GM23338 (cell line): ENCODE measurements at regions not wholly inside any gene's neighbourhood (a gene's known extent, or its start where the extent isn't known, plus 50 kb on each side); places are given as distances from the start of the nearest gene placed in this dataset.

Experiments
- CREB1 ChIP-seq: fragments of 250-450 bp; sonication (Bioruptor Pico); IDR thresholded peaks from 2 replicates; pipeline ENCODE4 v1.5.0; 2020; ENCODE audit warnings: low read depth, mild to moderate bottlenecking, moderate library complexity
- CTCF ChIP-seq, 2 experiments: fragments of 200-600 bp in 1 of 2; sonication (generic) in 1 of 2; conservative IDR thresholded peaks; 2 replicates each; pipeline versions ENCODE4 v1.5.1 to v1.6.1; 2016 to 2017; ENCODE audit warnings: antibody characterized with exemption in 2 of 2, low read depth in 2 of 2, mild to moderate bottlenecking in 2 of 2, moderate library complexity in 1 of 2
- EZH2 ChIP-seq: fragments of 200-600 bp; sonication (generic); IDR thresholded peaks from one replicate; pipeline ENCODE4 v1.8.0; 2017; ENCODE audit warnings: antibody characterized with exemption, mild to moderate bottlenecking, low read depth; ENCODE audit not compliant: unreplicated experiment
- EZH2phosphoT487 ChIP-seq: fragments of 200-600 bp; sonication (generic); IDR thresholded peaks from one replicate; pipeline ENCODE4 v1.8.1; 2018; ENCODE audit warnings: antibody characterized with exemption; ENCODE audit not compliant: unreplicated experiment
- JUNB ChIP-seq: IDR thresholded peaks from one replicate; pipeline ENCODE4 v1.6.1; 2016; ENCODE audit warnings: antibody characterized with exemption; ENCODE audit not compliant: unreplicated experiment
- POLR2AphosphoS5 ChIP-seq: IDR thresholded peaks from 2 replicates; pipeline ENCODE4 v1.6.1; 2016; ENCODE audit warnings: antibody characterized with exemption, low read depth
- TF ChIP-seq, protein P1 (sequence below): IDR thresholded peaks from 2 replicates; pipeline ENCODE4 v1.6.1; 2016; ENCODE audit warnings: antibody characterized with exemption

DNA sequence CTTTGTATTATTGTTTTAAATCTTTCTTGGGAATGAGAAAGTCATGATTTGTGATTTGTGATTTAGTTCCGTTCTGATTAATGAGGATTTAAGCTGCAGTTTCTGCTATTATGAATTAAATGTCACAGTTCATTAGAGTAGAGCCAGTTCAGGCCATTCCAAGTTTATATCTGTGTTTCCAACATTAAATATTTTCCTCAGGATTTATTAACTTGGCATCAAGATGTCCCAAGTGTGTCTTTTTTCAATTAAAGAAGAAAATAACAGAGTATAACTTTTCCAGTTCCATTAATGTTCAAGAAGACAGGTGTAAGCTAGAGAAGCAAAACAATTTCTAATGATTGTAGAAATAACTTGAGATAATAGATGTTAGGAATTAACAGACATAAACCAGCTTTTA lies 1183.2 kb upstream of the CELF2 start:
- no peak for TF ChIP-seq CTCF (conservative IDR thresholded peaks at IDR 0.05; ENCODE audit: low read depth in 2 of 2)
- no peak for TF ChIP-seq JUNB
- TF ChIP-seq POLR2AphosphoS5, result no peak
- no peak for TF ChIP-seq EZH2phosphoT487
- no peak for TF ChIP-seq EZH2
- TF ChIP-seq, protein P1, sequence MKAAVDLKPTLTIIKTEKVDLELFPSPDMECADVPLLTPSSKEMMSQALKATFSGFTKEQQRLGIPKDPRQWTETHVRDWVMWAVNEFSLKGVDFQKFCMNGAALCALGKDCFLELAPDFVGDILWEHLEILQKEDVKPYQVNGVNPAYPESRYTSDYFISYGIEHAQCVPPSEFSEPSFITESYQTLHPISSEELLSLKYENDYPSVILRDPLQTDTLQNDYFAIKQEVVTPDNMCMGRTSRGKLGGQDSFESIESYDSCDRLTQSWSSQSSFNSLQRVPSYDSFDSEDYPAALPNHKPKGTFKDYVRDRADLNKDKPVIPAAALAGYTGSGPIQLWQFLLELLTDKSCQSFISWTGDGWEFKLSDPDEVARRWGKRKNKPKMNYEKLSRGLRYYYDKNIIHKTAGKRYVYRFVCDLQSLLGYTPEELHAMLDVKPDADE, result no peak
- TF ChIP-seq CREB1 (CRISPR knock-in tag), result no peak
